ENCODE measurements at regions not wholly inside any gene's neighbourhood (a gene's known extent, or its start where the extent isn't known, plus 50 kb on each side); places are given as distances from the start of the nearest gene placed in this dataset.

DNA sequence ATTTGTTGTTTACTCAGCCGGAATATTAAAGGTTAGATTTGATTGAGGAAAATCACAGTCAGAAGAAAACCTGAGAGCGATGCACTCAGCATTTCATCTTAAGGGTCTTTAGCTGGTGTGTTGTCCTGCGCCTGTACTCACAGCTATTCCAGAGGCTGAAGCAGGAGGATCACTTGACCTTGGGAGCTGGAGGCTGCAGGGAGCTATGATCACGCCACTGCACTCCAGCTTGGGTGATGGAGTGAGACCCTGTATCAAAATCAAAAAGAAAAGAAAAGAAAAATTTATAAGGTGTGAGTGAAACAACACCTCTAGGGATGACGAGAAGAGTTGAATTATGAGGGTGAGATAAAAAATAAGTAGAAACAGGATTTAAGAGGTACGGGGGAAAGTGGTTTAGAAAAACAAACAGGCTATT lies 165.0 kb downstream of the TRIM27 start:
- FAIRE-seq (no peak), DNase-seq (ENCODE audit: low spot score in 2 of 2) (no peak)

DNA sequence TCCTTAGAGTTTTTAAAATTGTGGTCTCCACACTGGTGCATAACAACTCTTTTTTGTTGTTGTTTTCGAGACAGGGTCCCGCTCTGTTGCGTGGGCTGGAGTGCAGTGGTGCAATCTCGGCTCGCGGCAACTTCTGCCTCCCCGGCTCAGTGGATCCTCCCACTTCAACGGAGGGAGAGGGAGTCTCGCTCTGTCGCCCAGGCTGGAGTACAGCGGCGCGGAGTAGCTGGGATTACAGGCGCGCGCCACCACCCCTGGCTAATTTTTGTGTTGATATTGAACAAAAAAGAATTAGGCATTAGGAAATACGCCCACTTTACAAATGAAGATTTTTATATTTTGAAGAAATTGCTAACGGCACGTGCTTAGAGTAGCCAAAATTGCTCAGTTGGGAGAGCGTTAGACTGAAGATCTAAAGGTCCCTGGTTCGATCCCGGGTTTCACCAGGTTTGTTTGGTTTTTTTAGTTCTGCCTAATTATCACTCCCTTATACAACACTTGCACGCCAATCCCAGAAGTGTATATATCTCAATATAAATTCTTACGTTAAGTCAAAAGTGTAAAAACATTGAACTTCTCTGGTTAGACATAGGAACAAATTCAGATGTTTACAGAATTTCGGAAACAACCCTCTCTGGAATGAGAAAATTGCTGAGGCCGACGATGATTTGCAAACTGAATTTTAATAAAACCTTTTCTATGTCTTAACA lies 159.6 kb downstream of the TRIM27 start:
- no peak for DNase-seq (ENCODE audit: low spot score in 2 of 2)
- no peak for FAIRE-seq

DNA sequence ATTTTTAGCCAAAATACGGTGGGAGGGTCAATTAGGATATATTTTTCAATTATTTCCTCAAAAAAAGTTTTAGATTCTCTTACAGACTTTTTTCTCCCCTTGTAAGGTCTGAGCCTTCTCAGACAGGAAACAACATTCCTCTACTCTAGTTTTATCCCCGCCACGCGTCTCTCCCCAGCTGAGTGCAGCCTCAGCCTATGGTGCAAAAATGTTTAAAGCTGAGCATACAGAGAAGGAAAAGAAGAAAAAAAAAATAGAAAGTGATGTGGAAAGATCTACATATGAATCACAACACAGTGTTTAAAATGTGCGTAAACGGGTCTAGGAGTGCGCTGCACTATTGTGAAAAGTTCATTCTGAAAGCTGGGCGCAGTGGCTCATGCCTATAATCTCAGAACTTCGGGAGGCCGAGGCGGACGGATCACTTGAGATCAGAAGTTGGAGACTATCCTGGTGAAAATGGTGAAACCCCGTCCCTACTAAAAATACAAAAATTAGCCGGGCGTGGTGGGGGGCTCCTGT lies 159.0 kb downstream of the TRIM27 start:
- DNase-seq (ENCODE audit: low spot score in 2 of 2) (no peak), FAIRE-seq (no peak)

DNA sequence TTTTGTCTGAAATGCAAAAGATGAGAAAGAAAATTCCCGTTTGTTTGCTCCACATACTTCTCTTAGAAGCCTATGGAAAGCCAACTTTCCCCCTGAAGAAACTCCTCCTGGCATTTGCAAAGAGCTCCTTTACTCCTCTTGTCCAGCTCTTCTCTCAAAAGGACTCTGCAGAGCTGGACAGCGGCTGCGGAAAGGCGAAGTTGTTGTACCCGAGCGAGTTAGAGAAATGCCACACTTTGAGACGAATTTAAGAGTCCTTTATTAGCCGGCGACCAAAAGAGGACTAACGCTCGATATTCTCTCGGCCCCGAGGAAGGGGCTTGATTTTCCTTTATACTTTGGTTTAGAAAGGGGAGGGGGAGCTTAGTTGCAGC lies 157.8 kb downstream of the TRIM27 start:
- FAIRE-seq: no peak
- no peak for DNase-seq (ENCODE audit: low spot score in 2 of 2)

DNA sequence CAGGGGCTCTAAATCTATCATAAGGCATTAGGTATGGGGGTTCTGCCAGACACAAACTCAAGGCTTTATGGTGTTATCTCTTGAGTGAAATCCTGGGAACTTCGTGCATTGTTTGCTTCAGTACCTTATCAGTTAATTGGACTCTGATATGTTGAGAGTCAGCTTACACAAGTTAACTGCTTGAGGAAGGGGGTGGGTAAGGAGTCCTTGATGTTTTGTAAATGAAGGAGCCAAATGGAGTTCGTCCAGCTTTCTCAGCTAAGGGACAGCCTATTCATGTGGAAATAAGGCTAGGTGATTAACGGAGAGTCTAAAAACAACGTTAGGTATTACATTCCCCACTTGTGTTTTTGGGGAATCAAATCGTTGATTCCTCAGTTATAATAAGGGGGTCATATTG lies 157.4 kb downstream of the TRIM27 start:
- FAIRE-seq (no peak), DNase-seq (ENCODE audit: low spot score in 2 of 2) (no peak)

DNA sequence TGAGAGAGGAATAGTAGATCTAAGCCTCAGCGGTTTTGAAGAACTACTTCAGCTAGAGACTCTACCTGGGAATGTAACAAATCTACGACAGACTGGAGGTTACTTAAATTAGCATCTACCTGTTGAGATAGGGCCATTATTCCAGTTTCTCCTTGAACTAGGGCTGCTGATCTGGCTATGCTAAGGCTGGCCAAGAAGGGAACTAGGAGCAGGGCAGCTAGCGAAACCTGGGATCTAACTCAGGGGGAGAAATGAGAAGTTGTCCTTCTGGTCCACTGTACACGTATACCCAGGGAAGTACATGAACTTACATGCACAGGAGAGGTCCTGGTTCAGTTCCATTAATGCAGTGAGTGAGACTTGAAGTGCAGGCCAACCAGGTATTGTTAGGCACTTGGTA lies 156.7 kb downstream of the TRIM27 start:
- no peak for FAIRE-seq
- DNase-seq (ENCODE audit: low spot score in 2 of 2): no peak

DNA sequence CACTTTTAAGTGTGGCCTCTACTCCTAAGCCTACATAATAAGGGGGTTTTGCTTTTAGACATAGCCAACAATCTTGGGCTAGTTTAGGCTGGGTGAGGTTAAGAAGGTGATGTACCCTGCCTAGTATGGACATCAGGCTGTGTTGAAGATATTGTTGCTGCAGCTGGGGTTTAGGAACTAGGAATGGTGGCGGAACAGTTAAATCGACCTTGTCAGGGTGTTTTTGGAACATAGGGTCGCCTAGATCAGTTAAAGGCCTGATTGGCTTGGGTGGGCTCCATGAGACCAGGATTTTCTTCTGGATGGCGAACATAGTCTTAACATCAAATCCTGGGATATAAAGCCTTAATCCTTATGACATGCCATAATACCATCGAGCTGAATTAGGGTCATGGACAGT lies 156.1 kb downstream of the TRIM27 start:
- DNase-seq (ENCODE audit: low spot score in 2 of 2) (no peak), FAIRE-seq (no peak)

DNA sequence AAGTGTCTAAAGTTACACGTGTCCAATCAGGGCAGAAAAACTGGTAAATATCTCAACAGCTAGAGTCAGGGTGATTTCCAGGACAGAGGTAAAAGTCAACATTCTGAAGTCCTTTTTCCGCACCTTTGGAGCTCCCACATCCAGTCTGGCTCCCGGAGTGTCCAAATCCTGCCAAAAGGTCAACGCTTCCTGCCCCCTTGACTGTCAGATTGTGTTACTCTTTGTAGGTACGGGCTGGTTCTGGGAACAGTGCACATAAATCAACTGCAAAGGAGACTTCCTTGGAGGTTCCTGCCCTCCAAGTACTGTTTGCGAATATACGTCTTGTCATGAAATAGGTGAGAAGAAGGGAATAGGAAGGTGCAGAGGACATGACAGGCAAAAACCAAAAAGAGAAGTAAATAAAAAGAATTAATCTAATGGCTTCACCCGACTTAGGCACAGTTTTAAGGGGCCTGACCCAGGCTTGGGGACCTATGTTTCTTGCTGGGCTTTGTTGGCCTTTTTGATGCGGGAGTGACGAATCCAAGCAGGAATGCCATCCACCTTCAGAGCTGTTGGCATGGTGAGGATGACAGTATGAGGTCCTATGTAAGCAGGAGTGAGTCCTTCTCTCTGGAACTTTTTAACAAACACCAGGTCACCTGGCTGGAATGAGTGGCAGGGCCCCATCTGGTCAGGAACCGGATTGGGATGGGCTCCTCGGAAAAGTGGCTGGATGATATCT lies 155.4 kb downstream of the TRIM27 start:
- no peak for DNase-seq (ENCODE audit: low spot score in 2 of 2)
- FAIRE-seq: no peak

DNA sequence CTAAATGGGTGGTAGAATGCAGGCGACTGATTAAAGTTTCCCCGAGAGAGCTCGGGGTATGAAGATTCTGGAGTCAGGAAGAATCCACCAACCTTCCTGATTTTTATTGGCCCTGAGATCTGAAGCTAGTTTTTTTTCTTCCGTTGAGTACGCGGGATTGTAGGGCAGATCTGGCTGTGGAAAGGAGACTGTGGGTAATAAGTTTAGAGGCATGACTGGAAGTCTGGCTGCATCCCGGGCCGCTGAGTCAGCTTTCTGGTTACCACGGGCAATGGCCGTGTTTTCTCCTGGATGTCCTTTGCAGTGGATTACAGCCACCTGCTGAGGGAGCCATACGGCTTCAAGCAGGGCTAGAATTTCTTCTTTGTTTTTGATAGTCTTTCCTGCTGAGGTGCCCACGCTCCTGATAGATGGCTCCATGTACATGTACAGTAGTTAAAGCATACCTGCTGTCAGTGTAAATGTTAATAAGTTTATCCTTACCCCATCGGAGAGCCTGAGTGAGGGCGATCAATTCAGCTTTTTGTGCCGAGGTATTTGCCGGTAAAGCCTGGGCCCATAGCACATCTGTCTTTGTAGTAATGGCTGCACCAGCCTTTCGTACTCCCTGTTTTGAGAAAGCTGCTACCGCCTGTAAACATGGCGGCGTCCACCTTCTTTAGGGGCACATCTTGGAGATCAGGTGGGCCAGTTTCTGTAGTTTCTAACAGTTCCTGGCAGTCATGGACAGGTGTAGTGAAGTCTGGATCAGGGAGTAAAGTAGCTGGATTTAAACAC lies 154.0 kb downstream of the TRIM27 start:
- FAIRE-seq: no peak
- no peak for DNase-seq (ENCODE audit: low spot score in 2 of 2)

DNA sequence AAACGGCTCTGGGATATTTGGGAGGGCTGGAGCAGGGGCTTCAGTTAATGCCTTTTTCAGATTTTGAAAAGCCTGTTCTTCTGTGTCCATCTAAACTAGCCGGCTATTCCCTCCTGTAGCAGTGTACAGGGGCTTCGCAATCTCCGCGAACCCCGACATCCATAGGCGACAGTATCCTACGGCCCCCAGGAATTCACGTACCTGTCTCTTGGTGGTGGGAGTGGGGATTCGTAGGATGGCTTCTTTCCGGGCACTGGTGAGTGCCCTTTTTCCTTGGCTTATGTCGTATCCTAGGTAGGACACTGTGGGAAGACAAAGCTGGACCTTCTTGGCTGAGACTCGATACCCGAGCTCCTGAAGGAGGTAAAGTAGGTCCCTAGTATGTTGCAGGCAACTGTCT lies 153.1 kb downstream of the TRIM27 start:
- no peak for FAIRE-seq
- no peak for DNase-seq (ENCODE audit: low spot score in 2 of 2)

DNA sequence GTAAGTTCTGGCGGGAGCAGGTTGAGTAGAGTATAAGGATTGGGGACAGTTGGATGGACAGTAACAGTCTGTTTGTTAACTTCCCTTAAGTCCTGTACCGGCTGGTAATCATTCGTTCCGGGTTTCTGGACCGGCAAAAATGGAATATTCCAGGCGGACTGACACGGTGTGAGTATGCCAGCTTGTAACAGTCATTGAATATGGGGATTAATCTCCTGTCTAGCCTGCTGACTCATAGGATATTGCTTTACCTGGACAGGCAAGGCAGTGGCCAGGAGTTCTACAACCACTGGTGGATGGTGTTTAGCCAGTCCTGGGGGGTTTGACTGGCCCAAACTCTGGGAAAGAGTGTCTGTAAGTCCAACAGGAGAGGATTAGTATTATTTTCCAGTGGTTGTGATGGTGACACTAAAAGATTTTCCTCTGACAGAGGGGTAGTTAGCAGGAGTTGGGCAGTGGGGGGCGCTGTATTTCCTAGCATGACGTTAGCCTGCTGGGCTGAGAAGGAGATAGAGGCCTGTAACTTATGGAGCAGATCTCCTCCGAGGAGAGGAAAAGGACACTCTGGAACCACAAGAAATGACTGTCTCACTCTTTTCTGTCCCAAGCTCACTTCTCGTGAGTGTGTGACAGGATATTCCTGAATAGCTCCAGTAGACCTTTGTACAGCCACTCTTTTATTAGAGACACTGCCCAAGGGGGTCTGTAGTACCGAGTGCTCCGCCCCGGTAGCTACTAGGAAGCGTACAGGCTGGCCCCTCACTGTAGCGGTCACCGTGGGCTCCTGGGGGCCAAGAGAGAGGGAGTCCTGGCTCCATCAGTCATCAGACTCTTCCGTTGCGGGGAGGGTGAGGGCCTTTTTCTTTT lies 152.2 kb downstream of the TRIM27 start:
- FAIRE-seq: no peak
- DNase-seq (ENCODE audit: low spot score in 2 of 2): no peak

DNA sequence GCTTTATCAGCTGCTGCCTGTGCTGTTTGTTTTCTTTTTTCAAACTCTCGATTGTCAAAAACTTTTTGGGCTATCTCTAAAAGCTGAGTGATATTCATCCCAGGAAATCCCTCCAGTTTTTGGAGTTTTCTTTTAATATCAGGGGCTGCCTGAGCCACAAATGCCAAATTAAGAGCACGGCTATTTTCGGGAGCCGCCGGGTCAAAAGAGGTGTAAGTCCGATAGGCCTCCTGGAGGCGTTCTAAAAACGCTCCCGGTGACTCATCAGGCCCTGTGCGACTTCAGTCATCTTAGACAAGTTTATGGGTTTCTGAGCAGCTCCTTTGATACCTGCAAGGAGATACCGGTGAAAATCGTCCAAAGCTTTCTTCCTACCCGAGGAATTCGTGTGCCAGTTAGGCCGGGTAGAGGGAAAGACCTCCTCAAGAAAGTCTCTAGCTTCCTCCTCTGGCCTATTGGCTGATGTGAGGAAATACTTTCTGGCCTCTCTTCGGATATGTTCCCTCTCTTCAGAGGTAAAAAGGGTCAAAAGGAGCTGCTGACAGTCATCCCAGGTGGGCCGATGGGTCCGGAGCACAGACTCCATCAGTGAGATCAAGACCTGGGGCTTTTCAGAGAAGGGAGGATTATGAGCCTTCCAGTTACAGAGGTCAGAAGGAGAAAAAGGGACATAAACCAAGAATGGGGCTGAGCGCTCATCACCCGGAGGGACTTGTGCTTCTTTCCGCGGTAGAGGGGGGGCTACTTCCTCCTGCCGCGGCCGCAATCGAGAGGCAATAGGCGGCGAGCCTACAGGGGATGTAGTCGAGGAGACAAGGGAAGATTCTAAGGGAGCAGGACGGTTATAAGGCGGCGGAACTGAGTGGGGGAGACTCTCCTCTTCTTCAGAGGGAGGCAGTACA lies 151.1 kb downstream of the TRIM27 start:
- DNase-seq (ENCODE audit: low spot score in 2 of 2) (no peak), FAIRE-seq (no peak)

DNA sequence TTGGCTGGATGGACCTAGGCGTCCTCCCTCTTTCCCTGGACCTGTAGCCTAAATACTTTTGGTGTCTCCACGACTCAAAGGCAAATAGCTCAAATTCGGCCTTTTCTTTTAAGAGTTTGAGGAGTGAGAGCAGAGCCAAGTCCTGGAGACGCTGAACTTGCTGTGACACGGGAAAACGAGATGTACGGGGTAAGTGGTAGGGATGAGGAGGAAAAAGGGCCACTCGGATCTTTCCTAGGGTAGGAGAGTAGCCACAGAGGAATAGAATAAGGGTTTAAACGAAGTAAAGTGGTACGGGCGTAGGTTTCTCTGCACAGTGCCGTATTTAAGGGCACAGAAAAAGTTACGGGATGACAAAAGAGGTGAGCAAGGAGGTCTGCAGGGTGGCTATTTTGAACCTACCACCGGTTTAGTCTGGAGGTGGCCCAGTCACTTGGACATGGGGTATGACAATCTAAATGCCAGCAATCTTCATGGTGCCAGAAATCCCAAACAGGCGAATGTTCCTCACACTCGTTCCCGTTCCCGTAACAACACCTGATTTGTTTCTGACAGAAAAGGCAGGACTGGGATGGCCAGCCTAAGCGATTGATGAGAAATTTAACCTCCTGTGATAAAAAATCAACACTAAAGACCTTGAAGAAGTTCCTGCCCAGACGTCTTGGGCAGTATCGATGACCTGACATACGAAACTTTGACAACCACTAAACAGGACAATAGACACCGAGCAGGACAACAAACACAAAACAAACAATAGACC lies 149.3 kb downstream of the TRIM27 start:
- DNase-seq (ENCODE audit: low spot score in 2 of 2): no peak
- no peak for FAIRE-seq

DNA sequence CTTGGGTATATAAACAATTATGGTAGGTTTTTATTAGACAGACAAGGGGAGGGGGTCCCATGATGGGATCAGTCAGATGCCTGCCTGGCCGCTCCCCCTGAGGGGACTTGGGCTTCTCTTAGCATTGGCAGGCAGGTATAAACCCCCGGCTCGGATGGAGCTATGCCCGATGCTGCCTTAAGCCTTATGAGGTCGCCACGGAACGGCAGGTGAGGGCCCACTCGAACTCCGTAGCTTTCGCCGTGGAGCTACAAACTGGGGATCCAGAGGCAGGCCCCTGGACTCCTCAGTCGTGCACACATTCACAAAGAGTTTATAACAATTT lies 148.8 kb downstream of the TRIM27 start:
- FAIRE-seq (no peak), DNase-seq (ENCODE audit: low spot score in 2 of 2) (no peak)

DNA sequence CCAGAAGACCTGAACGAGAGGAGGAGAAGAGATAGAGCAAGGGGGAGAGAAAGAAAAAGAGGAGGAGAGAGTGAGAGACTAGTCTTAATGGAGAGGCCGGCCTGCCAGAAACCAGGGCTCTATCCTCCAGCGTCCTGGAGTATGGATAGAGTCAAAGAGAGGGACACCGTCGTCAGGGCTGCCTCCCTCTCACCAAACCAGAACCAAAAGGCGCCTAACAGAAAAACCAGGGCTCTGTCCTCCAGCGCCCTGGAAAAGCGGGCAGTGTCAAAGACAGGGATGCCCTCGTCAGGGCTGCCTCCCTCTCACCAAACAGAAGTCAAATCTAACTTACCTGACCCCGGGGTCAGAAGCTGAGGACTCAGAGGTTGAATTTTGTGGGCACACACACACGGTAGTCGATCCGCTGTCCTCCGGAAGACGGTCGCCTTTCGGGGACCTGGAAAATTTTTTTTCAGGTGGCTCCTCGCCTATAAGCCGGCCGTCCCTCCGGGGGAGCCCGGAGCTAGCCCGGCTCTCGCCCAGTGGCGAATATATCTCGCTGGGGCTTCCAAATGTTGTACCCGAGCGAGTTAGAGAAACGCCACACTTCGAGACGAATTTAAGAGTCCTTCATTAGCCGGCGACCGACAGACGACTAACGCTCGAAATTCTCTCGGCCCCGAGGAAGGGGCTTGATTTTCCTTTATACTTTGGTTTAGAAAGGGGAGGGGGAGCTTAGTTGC lies 148.2 kb downstream of the TRIM27 start:
- FAIRE-seq: no peak
- DNase-seq (ENCODE audit: low spot score in 2 of 2): no peak

DNA sequence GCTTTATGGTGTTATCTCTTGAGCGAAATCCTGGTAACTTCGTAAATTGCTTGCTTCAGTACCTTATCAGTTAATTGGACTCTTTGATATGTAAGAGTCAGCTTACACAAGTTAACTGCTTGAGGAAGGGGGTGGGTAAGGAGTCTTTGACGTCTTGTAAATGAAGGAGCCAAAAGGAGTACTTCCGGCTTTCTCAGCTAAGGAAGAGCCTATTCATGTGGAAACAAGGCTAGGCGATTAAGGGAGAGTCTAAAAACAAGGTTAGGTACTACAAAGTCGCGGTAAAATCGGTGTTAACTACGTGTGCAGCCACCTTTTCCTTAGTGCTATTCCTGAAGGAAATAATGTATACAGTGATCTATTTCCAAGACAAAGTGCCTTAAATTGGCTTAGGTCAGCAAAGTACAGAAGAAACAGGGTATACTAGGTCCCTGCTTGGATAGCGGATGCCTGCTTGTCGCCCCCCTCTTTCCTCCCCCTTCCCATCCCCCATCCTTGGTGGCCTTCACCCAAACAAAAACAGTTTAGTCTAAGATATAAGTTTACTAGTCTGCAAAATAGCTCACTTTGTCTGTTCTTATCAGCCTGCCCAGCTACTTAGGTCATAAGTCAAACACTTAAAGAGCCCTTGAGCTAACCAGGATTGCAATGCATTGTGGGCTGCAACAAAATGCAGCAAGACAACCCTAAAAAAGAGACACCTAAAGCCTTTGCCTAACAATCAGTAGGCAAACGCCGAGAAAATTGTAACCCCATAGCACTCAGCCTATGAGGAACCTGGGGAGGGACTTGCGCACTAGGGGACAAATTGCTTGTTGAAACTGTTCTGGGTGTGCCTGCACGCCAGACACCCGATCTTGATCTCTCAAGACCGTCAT lies 147.3 kb downstream of the TRIM27 start:
- DNase-seq (ENCODE audit: low spot score in 2 of 2) (no peak), FAIRE-seq (no peak)

DNA sequence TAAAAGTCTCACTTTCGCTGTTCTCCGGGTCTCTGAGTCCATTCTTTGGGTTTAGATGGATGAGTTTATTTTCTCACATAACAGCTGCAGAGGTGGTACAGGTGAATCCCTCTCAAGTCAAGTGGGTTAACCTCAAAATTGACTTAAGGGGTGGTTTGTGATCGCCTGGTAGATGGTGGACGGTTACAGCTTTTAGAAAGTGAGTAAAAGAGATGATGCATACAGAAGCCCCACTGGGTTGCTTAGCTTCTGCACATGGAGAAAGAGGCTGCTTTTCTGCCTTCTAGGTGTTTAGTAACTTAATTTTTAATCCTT lies 146.7 kb downstream of the TRIM27 start:
- FAIRE-seq: no peak
- no peak for DNase-seq (ENCODE audit: low spot score in 2 of 2)

Measured in frontal cortex (tissue), 3 donors.